ENCODE measurements at regions not wholly inside any gene's neighbourhood (a gene's known extent, or its start where the extent isn't known, plus 50 kb on each side); places are given as distances from the start of the nearest gene placed in this dataset.

GRCh38 chr1:78231477-78231876, 185.7 kb downstream of the GIPC2 start:
- Histone ChIP-seq H3K4me3 (ENCODE audit: control extremely low read depth in 1 of 5, extremely low read depth in 1 of 5, insufficient read depth in 1 of 5, low read depth in 2 of 5, low read length in 4 of 5) (no peak overlapping the region), H3K79me2 (ENCODE audit: control insufficient read depth, insufficient read depth, low read length) (no peaks in the 10 kb centered on the region), H3K4me2 (replicated peaks; ENCODE audit: low read depth, low read length, poor library complexity, severe bottlenecking) (no peak overlapping the region), H3K36me3 (replicated peaks in 1 of 2; ENCODE audit: control extremely low read depth in 1 of 2, control insufficient read depth in 1 of 2, extremely low read depth in 1 of 2, insufficient read depth in 2 of 2, low read length in 1 of 2) (no peaks in the 10 kb centered on the region), H2AFZ (ENCODE audit: insufficient read depth, low read depth, low read length, poor library complexity, severe bottlenecking) (no peak overlapping the region), H3K27me3 (replicated peaks in 1 of 4; ENCODE audit: control extremely low read depth in 1 of 4, control insufficient read depth in 3 of 4, insufficient read depth in 4 of 4, low read length in 3 of 4) (peaks cover 0 to 6% (median 0%) of the 10 kb centered on the region in 4 experiments), H3K27ac (ENCODE audit: low read length in 2 of 2) (no peak overlapping the region), H3K9ac (ENCODE audit: low read length) (no peak overlapping the region), H4K20me1 (ENCODE audit: control insufficient read depth, insufficient read depth, low read length, poor library complexity, severe bottlenecking) (no peaks in the 10 kb centered on the region), H3K4me1 (ENCODE audit: control insufficient read depth in 2 of 2, insufficient read depth in 2 of 2, low read length in 2 of 2) (no peaks in the 10 kb centered on the region), H3K9me3 (ENCODE audit: control extremely low read depth in 1 of 3, control insufficient read depth in 2 of 3, insufficient read depth in 1 of 3, low read length in 2 of 3) (peaks cover 0 to 6% (median 3%) of the 10 kb centered on the region in 3 donors)
- intact Hi-C loops (cut with micrococcal nuclease), result no loop called here
- WGBS (ENCODE audit: insufficient coverage), result 64% methylated on average over 1 of the region's 3 CpGs
- DNase-seq, result no peak
- Mint-ChIP-seq H3K4me3 (no peak overlapping the region), H3K27ac (no peak overlapping the region), H3K9me3 (ENCODE audit: insufficient read depth) (no peaks in the 10 kb centered on the region), H3K27me3 (peaks cover 11% of the 10 kb centered on the region), H3K4me1 (no peaks in the 10 kb centered on the region)
- ChIA-PET CTCF (no interaction called here), POLR2A (no interaction called here)
- ATAC-seq (ENCODE audit: low read depth), result no peak
- TF ChIP-seq CTCF (IDR thresholded peaks at IDR 0.05) (no peak), EZH2 (IDR thresholded peaks at IDR 0.05; ENCODE audit: borderline replicate concordance, insufficient read depth, low read depth, low read length, poor library complexity, severe bottlenecking) (no peak)

GRCh38 chr1:78231894-78232293, 186.1 kb downstream of the GIPC2 start:
- H3K27me3 Mint-ChIP-seq, result peaks cover 11% of the 10 kb centered on the region
- ChIA-PET CTCF (no interaction called here), POLR2A (no interaction called here)
- Histone ChIP-seq H4K20me1 (ENCODE audit: control insufficient read depth, insufficient read depth, low read length, poor library complexity, severe bottlenecking) (no peaks in the 10 kb centered on the region), H3K4me3 (ENCODE audit: control extremely low read depth in 1 of 5, extremely low read depth in 1 of 5, insufficient read depth in 1 of 5, low read depth in 2 of 5, low read length in 4 of 5) (no peak overlapping the region), H3K4me2 (replicated peaks; ENCODE audit: low read depth, low read length, poor library complexity, severe bottlenecking) (no peak overlapping the region), H3K36me3 (replicated peaks in 1 of 2; ENCODE audit: control extremely low read depth in 1 of 2, control insufficient read depth in 1 of 2, extremely low read depth in 1 of 2, insufficient read depth in 2 of 2, low read length in 1 of 2) (no peaks in the 10 kb centered on the region), H3K9me3 (ENCODE audit: control extremely low read depth in 1 of 3, control insufficient read depth in 2 of 3, insufficient read depth in 1 of 3, low read length in 2 of 3) (peaks cover 0 to 4% (median 3%) of the 10 kb centered on the region in 3 donors), H3K27me3 (replicated peaks in 1 of 4; ENCODE audit: control extremely low read depth in 1 of 4, control insufficient read depth in 3 of 4, insufficient read depth in 4 of 4, low read length in 3 of 4) (peaks cover 0 to 6% (median 0%) of the 10 kb centered on the region in 4 experiments), H3K27ac (ENCODE audit: low read length in 2 of 2) (no peak overlapping the region), H3K79me2 (ENCODE audit: control insufficient read depth, insufficient read depth, low read length) (no peaks in the 10 kb centered on the region), H3K4me1 (ENCODE audit: control insufficient read depth in 2 of 2, insufficient read depth in 2 of 2, low read length in 2 of 2) (no peaks in the 10 kb centered on the region), H3K9ac (ENCODE audit: low read length) (no peak overlapping the region), H2AFZ (ENCODE audit: insufficient read depth, low read depth, low read length, poor library complexity, severe bottlenecking) (no peak overlapping the region)
- no peak for DNase-seq
- no peaks in the 10 kb centered on the region for H3K4me1 Mint-ChIP-seq
- H3K9me3 Mint-ChIP-seq (ENCODE audit: insufficient read depth), result peaks cover 2% of the 10 kb centered on the region
- no peak overlapping the region for H3K4me3 Mint-ChIP-seq
- intact Hi-C loops (cut with micrococcal nuclease), result no loop called here
- no peak for TF ChIP-seq CTCF (IDR thresholded peaks at IDR 0.05)
- TF ChIP-seq EZH2 (IDR thresholded peaks at IDR 0.05; ENCODE audit: borderline replicate concordance, insufficient read depth, low read depth, low read length, poor library complexity, severe bottlenecking), result no peak
- H3K27ac Mint-ChIP-seq, result no peak overlapping the region
- ATAC-seq (ENCODE audit: low read depth), result no peak

Data from B cell (primary cell).